ENCODE measurements at regions not wholly inside any gene's neighbourhood (a gene's known extent, or its start where the extent isn't known, plus 50 kb on each side); places are given as distances from the start of the nearest gene placed in this dataset.

GRCh38 chr7:11300241-11300640, 326.6 kb downstream of the PHF14 start:
- no peaks in the 10 kb centered on the region for H3K9me1 ChIP-seq (ENCODE audit: control insufficient read depth, insufficient read depth, low read length)
- H3K36me3 ChIP-seq (ENCODE audit: control insufficient read depth, insufficient read depth, low read length): no peaks in the 10 kb centered on the region
- no TSS peak for BruUV-seq (replicated peaks)
- H3K9me3 ChIP-seq (replicated peaks; ENCODE audit: control insufficient read depth, insufficient read depth, low read depth, low read length): no peaks in the 10 kb centered on the region
- H3K4me1 ChIP-seq (replicated peaks in 1 of 2; ENCODE audit: control insufficient read depth in 2 of 2, insufficient read depth in 2 of 2, low read length in 2 of 2): no peaks in the 10 kb centered on the region
- 3% methylated on average over 5 of the region's 5 CpGs for WGBS (ENCODE audit: insufficient coverage, low coverage, missing lambda C conversion rate)
- TF ChIP-seq TAL1 (IDR thresholded peaks at IDR 0.05) (no peak), ZNF384 (IDR thresholded peaks at IDR 0.05; ENCODE audit: low read depth, low read length) (no peak), MYC (IDR thresholded peaks at IDR 0.05; ENCODE audit: low read depth, low read length) (no peak), MYC (CRISPR knock-in tag; IDR thresholded peaks at IDR 0.05; ENCODE audit: borderline replicate concordance, low read depth) (no peak), AFF4 (CRISPR knock-in tag; IDR thresholded peaks at IDR 0.05) (no peak), ARNT (IDR thresholded peaks at IDR 0.05) (no peak), NR2C2 (CRISPR knock-in tag; IDR thresholded peaks at IDR 0.05) (no peak), NR2C2 (tag; IDR thresholded peaks at IDR 0.05) (no peak), NCOA6 (IDR thresholded peaks at IDR 0.05) (no peak), TGIF2 (CRISPR knock-in tag; IDR thresholded peaks at IDR 0.05) (no peak), ZFP91 (CRISPR knock-in tag; IDR thresholded peaks at IDR 0.05) (no peak), NFE2L1 (tag; IDR thresholded peaks at IDR 0.05; ENCODE audit: borderline replicate concordance, low read depth) (no peak), SNAPC5 (CRISPR knock-in tag; IDR thresholded peaks at IDR 0.05) (no peak), FOSL1 (tag; conservative IDR thresholded peaks at IDR 0.05) (no peak), MEF2A (IDR thresholded peaks at IDR 0.05; ENCODE audit: control insufficient read depth, low read depth, low read length) (no peak)
- ChIA-PET CTCF (ENCODE audit: low intra/inter-chr PET ratio) (no interaction called here), POLR2A (no interaction called here)
- ATAC-seq: no peak
- DNase-seq (ENCODE audit: extremely low read depth in 1 of 4, low spot score in 3 of 4): no peak
- no peak for FAIRE-seq
- no peaks in the 10 kb centered on the region for H3K79me2 ChIP-seq (ENCODE audit: control insufficient read depth, insufficient read depth, low read length)
- H3K27me3 ChIP-seq (ENCODE audit: control insufficient read depth in 2 of 2, insufficient read depth in 2 of 2, low read length in 2 of 2): no peaks in the 10 kb centered on the region
- intact Hi-C loops (cut with micrococcal nuclease) (no loop called here), in situ Hi-C loops (cut with MboI) (no loop called here)
- no peak overlapping the region for H2AFZ ChIP-seq (ENCODE audit: low read depth, low read length)
- H4K20me1 ChIP-seq (replicated peaks; ENCODE audit: control insufficient read depth, insufficient read depth, low read length): no peaks in the 10 kb centered on the region
- no peak overlapping the region for H3K4me3 ChIP-seq
- H3K9ac ChIP-seq (ENCODE audit: insufficient read depth in 1 of 2, low read depth in 2 of 2, low read length in 2 of 2): no peak overlapping the region
- no peak overlapping the region for H3K4me2 ChIP-seq (ENCODE audit: insufficient read depth, low read length)
- H3K27ac ChIP-seq (ENCODE audit: extremely low read depth, low read depth, low read length): no peak overlapping the region
